Adipocyte (in vitro differentiated cells): ENCODE measurements at regions not wholly inside any gene's neighbourhood (a gene's known extent, or its start where the extent isn't known, plus 50 kb on each side); places are given as distances from the start of the nearest gene placed in this dataset.

ENCODE experiments used
- DNase-seq: peaks from one replicate; pipeline ENCODE4 v3.0.0-alpha.2; 2015; ENCODE audit warnings: low read depth
- H3K27me3 ChIP-seq: replicated peaks from 2 replicates; pipeline ENCODE4 v1.7.0; 2013; ENCODE audit warnings: mild to moderate bottlenecking, low read length, moderate library complexity; ENCODE audit not compliant: control insufficient read depth, insufficient read depth
- H3K36me3 ChIP-seq: 2 replicates; pipeline ENCODE4 v1.7.0; 2013; ENCODE audit warnings: low read length, mild to moderate bottlenecking, moderate library complexity; ENCODE audit not compliant: control insufficient read depth, insufficient read depth, severe bottlenecking
- H3K4me1 ChIP-seq: 2 replicates; pipeline ENCODE4 v1.7.0; 2013; ENCODE audit warnings: mild to moderate bottlenecking, low read length, moderate library complexity; ENCODE audit not compliant: control insufficient read depth, insufficient read depth
- H3K4me3 ChIP-seq: 2 replicates; pipeline ENCODE4 v1.7.0; 2013; ENCODE audit warnings: mild to moderate bottlenecking, low read length, moderate library complexity
- H3K9ac ChIP-seq: 2 replicates; pipeline ENCODE4 v1.7.0; 2013; ENCODE audit warnings: mild to moderate bottlenecking, low read length, moderate library complexity
- H3K9me3 ChIP-seq: 2 replicates; pipeline ENCODE4 v1.7.0; 2013; ENCODE audit warnings: mild to moderate bottlenecking, low read length, moderate library complexity; ENCODE audit not compliant: control insufficient read depth

GRCh38 chr14:44149597-44149996, 357.5 kb downstream of the FSCB start:
- H3K9me3 ChIP-seq, result no peaks in the 10 kb centered on the region
- DNase-seq, result no peak
- H3K27me3 ChIP-seq, result no peaks in the 10 kb centered on the region
- H3K9ac ChIP-seq, result no peak overlapping the region
- H3K4me3 ChIP-seq, result no peak overlapping the region
- H3K36me3 ChIP-seq, result no peaks in the 10 kb centered on the region
- no peaks in the 10 kb centered on the region for H3K4me1 ChIP-seq

DNA sequence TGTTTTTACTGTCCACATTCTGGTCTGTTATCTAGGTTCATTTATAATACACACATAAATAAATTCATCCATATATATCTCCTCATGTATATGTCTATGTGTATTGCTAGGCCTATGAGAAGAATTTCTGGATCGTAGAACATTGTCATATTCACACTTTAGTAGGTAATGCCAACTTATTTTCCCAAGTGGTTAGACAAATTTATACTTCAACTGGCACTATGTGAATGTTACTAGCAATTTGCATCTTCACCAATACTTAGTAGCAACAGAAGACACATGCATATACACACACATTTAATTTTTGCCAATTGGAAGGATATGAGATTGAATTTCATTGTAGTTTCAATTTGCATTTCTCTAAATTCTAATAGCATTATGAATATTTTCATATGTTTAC, 365.1 kb downstream of the FSCB start:
- DNase-seq, result no peak
- Histone ChIP-seq H3K9me3 (no peaks in the 10 kb centered on the region), H3K9ac (no peak overlapping the region), H3K4me3 (no peak overlapping the region), H3K4me1 (no peaks in the 10 kb centered on the region), H3K36me3 (no peaks in the 10 kb centered on the region), H3K27me3 (no peaks in the 10 kb centered on the region)

- Histone ChIP-seq H3K27me3 (no peaks in the 10 kb centered on the region), H3K4me1 (no peaks in the 10 kb centered on the region), H3K9ac (no peak overlapping the region), H3K4me3 (no peak overlapping the region), H3K9me3 (no peaks in the 10 kb centered on the region), H3K36me3 (no peaks in the 10 kb centered on the region)
- DNase-seq, result no peak
These were observed 371.1 kb downstream of the FSCB start for GRCh38 chr14:44135972-44136371.

GRCh38 chr14:44131861-44132260, 375.2 kb downstream of the FSCB start:
- no peaks in the 10 kb centered on the region for H3K36me3 ChIP-seq
- DNase-seq, result no peak

DNA sequence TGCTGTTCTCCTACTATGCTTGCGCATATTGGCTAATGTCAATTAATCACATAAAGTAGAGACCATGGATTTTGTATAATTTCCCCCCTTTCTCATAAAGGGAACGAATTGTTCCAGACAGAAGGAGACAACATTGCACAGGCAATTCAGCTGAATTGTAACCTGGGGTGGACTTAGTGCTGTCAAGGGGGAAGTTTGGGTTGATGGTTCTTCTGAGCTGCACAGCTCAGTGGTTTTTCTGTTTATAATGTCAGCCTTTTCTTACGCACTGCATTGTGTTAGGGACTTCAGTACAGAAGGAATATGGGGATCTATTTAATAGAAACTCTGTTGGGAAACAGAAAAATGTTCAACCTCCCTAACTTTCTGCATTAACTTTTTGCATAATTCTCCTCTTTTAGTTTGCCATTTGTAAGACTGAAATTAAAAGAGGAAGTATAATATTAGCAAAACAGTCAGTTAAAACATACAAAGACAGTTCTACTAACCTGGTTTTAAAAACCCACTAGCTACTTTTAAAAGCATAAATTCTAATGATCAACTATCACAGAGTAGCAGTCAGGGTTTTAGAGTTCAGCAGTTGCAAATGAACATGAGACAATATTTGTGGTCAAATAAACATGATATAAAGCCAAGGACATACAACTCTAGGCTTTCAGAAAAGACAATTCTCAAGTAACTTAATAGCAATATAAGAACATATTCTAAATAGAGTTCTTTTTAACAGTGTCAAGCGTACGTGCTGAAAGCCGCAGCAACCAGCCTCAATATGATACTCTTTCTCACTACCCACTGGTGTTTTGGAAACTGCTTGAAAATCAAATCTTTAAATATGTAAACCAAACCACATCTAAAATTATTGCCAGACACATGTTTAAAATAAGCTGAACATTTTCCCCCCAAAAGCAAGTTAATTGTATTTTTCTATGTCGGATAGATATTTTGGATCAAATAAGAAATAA, 393.0 kb downstream of the FSCB start:
- Histone ChIP-seq H3K27me3 (no peaks in the 10 kb centered on the region), H3K9me3 (peaks cover 7% of the 10 kb centered on the region), H3K4me1 (peaks cover 4% of the 10 kb centered on the region), H3K36me3 (no peaks in the 10 kb centered on the region), H3K4me3 (no peak overlapping the region), H3K9ac (no peak overlapping the region)
- DNase-seq, result no peak

More at GRCh38 chr14:44131861-44132260, 375.2 kb downstream of the FSCB start:
- Histone ChIP-seq H3K9ac (no peak overlapping the region), H3K4me1 (no peaks in the 10 kb centered on the region), H3K9me3 (no peaks in the 10 kb centered on the region), H3K27me3 (no peaks in the 10 kb centered on the region), H3K4me3 (no peak overlapping the region)

- Histone ChIP-seq H3K4me1 (peaks cover 4% of the 10 kb centered on the region), H3K4me3 (no peak overlapping the region), H3K27me3 (no peaks in the 10 kb centered on the region), H3K36me3 (no peaks in the 10 kb centered on the region), H3K9ac (no peak overlapping the region), H3K9me3 (peaks cover 7% of the 10 kb centered on the region)
- no peak for DNase-seq
These were observed 394.2 kb downstream of the FSCB start for GRCh38 chr14:44112774-44113460.

DNA sequence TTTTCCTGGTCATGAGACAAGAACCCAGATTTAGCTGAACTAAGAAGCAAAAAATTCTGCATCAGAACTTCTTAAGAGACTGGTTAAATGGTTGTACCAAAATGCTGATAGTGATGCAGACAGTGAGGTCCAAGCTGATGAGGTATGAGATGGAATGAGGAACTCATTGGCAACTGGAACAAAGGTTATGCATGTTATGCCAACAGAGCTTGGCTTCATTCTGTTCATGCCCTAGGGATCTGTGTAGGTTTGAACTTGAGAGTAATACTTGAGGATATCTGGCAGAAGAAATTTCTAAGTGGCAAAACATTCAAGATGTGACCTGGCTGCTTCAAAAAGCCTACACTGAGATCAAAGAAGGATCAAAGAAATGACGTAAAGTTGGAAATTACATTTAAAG, 398.0 kb downstream of the FSCB start:
- DNase-seq, result no peak
- Histone ChIP-seq H3K36me3 (no peaks in the 10 kb centered on the region), H3K9ac (no peak overlapping the region), H3K27me3 (no peaks in the 10 kb centered on the region), H3K9me3 (peaks cover 17% of the 10 kb centered on the region), H3K4me3 (no peak overlapping the region), H3K4me1 (peaks cover 4% of the 10 kb centered on the region)

DNA sequence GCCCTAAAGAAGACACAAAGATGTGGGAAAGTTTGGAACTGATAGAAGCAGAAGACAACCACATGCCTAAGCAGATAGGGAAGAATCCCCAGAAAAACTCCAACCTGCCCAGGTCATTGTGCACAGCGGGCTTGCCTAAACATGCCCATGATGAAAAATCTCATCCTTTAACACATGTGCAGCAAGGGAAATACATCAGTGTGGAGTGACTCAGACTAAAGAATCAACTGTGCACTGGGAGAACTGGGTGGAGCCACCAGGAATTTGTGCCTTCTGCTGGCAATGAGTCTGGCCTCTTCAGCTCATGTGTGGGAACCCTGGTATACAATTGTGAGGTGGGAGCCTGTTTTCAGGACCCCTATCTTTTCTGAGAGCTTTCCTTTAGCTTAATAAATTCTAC, 398.5 kb downstream of the FSCB start:
- DNase-seq, result no peak

GRCh38 chr14:44107156-44107555, 399.9 kb downstream of the FSCB start:
- H3K9me3 ChIP-seq, result peaks cover 17% of the 10 kb centered on the region
- H3K4me1 ChIP-seq, result no peaks in the 10 kb centered on the region
- no peak overlapping the region for H3K4me3 ChIP-seq
- H3K36me3 ChIP-seq, result no peaks in the 10 kb centered on the region
- no peak overlapping the region for H3K9ac ChIP-seq
- H3K27me3 ChIP-seq, result no peaks in the 10 kb centered on the region
- no peak for DNase-seq

More for the DNA sequence above, 398.5 kb downstream of the FSCB start:
- no peak overlapping the region for H3K4me3 ChIP-seq
- H3K4me1 ChIP-seq, result peaks cover 4% of the 10 kb centered on the region
- H3K36me3 ChIP-seq, result no peaks in the 10 kb centered on the region
- no peaks in the 10 kb centered on the region for H3K27me3 ChIP-seq
- no peak overlapping the region for H3K9ac ChIP-seq
- H3K9me3 ChIP-seq, result peaks cover 17% of the 10 kb centered on the region

- H3K9me3 ChIP-seq, result no peaks in the 10 kb centered on the region
- DNase-seq, result no peak
- no peak overlapping the region for H3K9ac ChIP-seq
These were observed 407.2 kb downstream of the FSCB start for GRCh38 chr14:44099743-44100488.

DNA sequence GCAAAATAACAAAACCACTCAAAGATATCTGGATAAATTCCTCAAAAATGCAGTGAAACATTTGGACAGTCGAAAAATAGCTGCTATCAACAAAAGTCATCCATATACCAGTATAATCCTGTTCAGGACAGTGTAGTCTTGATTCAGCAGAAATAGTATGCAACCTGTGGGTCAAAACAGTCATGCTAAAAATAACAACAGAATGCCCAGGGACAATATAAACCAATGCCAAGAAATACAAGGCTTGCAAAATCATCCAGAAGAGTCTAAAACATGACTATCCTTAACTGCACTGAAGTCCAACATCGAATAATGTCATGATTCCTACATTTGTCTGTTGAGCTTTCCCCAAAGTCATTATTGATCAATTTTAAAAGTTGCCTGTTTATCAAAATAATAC, 425.9 kb downstream of the FSCB start:
- DNase-seq, result no peak
- Histone ChIP-seq H3K4me3 (no peak overlapping the region), H3K27me3 (no peaks in the 10 kb centered on the region), H3K9me3 (peaks cover 6% of the 10 kb centered on the region), H3K36me3 (no peaks in the 10 kb centered on the region), H3K4me1 (no peaks in the 10 kb centered on the region), H3K9ac (no peak overlapping the region)

More at GRCh38 chr14:44099743-44100488, 407.2 kb downstream of the FSCB start:
- no peak overlapping the region for H3K4me3 ChIP-seq
- no peaks in the 10 kb centered on the region for H3K4me1 ChIP-seq
- H3K27me3 ChIP-seq, result no peaks in the 10 kb centered on the region
- H3K36me3 ChIP-seq, result no peaks in the 10 kb centered on the region
